CD4-positive, alpha-beta memory T cell (primary cell): ENCODE measurements at regions not wholly inside any gene's neighbourhood (a gene's known extent, or its start where the extent isn't known, plus 50 kb on each side); places are given as distances from the start of the nearest gene placed in this dataset.

Experiments used
- CTCF ChIA-PET: fragments of 350-600 bp; sonication (Branson Sonifier 250); formaldehyde crosslinking; loops from one replicate; lab custom pipeline; 2021; ENCODE audit warnings: inconsistent platforms; ENCODE audit not compliant: partially characterized antibody; lab: Charles Lee
- POLR2A ChIA-PET: fragments of 350-600 bp; sonication (Branson Sonifier 250); formaldehyde crosslinking; loops from one replicate; lab custom pipeline; 2021; ENCODE audit not compliant: partially characterized antibody; lab: Charles Lee
- DNase-seq, 5 donors: peaks; one replicate each; pipeline versions ENCODE4 v3.0.0 to v3.0.0-alpha.2; 2020 to 2022; ENCODE audit warnings: mixed read lengths in 1 of 5
- H3K27ac ChIP-seq: one replicate; pipeline ENCODE4 v1.7.0; 2013; ENCODE audit warnings: low read depth, low read length
- H3K27me3 ChIP-seq: 2 replicates; pipeline ENCODE4 v1.7.0; 2013; ENCODE audit warnings: mild to moderate bottlenecking, low read length, moderate library complexity; ENCODE audit not compliant: insufficient read depth
- H3K36me3 ChIP-seq: 2 replicates; pipeline ENCODE4 v1.7.0; 2013; ENCODE audit warnings: mild to moderate bottlenecking, low read length, moderate library complexity; ENCODE audit not compliant: insufficient read depth
- H3K4me1 ChIP-seq: 2 replicates; pipeline ENCODE4 v1.7.0; 2013; ENCODE audit warnings: mild to moderate bottlenecking, low read length, moderate library complexity; ENCODE audit not compliant: insufficient read depth
- H3K4me3 ChIP-seq, 2 donors: one replicate each; pipeline ENCODE4 v1.7.0; 2013; ENCODE audit warnings: low read length in 2 of 2, mild to moderate bottlenecking in 1 of 2
- H3K9me3 ChIP-seq, 2 donors: one replicate each; pipeline ENCODE4 v1.7.0; 2013; ENCODE audit warnings: low read length in 2 of 2, control low read depth in 1 of 2; ENCODE audit not compliant: control insufficient read depth in 1 of 2
- H3K27ac Mint-ChIP-seq, 7 donors: one replicate each; pipeline ENCODE4 v1.8.0; 2020 to 2021; ENCODE audit warnings: mixed read lengths in 7 of 7, mild to moderate bottlenecking in 6 of 7, inconsistent platforms in 3 of 7, moderate library complexity in 3 of 7
- H3K27me3 Mint-ChIP-seq, 2 donors: one replicate each; pipeline ENCODE4 v1.8.0; 2020 to 2021; ENCODE audit warnings: mixed read lengths in 2 of 2
- H3K36me3 Mint-ChIP-seq, 2 donors: one replicate each; pipeline ENCODE4 v1.8.0; 2020 to 2021; ENCODE audit warnings: mixed read lengths in 2 of 2, inconsistent platforms in 1 of 2, mild to moderate bottlenecking in 1 of 2
- H3K4me1 Mint-ChIP-seq, 4 donors: one replicate each; pipeline ENCODE4 v1.8.0; 2020 to 2021; ENCODE audit warnings: mixed read lengths in 4 of 4, mild to moderate bottlenecking in 1 of 4
- H3K4me3 Mint-ChIP-seq, 8 donors: one replicate each; pipeline ENCODE4 v1.8.0; 2020 to 2021; ENCODE audit warnings: mixed read lengths in 8 of 8, mild to moderate bottlenecking in 7 of 8, moderate library complexity in 6 of 8, inconsistent platforms in 3 of 8
- H3K9me3 Mint-ChIP-seq, 8 donors: one replicate each; pipeline ENCODE4 v1.8.0; 2020 to 2021; ENCODE audit warnings: mixed read lengths in 8 of 8, mild to moderate bottlenecking in 5 of 8, inconsistent platforms in 3 of 8, moderate library complexity in 1 of 8
- intact Hi-C: fragments of 100-400 bp; cut with micrococcal nuclease; formaldehyde crosslinking; loops from one replicate; pipeline ENCODE4 v1.15.1; 2023

DNA sequence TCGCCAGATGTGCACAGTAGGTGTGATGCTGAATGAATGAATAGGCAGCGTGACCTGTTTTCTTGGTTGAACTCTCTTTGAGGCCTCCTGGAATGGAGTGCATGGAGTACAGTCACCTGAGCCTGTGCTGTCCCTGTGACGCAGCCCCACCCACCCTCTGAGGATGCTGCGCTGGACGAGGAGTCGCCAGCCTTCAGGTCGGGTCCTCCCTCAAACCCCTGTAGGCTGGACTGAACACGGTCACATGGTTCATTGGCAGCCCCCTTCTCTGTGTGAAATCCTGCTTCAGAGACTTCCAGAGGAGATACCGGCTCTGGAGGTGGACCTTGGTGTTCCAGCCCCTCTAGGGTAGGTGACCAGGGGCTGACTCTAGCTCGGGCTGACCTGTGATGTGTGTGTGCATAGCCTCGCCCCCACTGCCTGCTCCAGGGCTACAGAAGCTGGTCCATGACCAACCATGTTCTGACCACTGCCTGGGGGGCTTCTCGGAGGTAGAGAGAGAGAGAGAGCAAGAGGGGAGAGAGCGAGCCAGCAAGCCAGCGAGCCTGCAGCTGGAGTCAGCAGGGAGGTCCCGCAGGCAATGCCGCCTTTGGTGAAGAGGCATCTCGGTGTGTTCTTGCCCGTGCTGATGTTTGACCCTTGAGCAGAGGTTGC, 158.0 kb upstream of the RTL1 start:
- POLR2A ChIA-PET, result no interaction called here
- Mint-ChIP-seq H3K4me3 (no peak overlapping the region), H3K4me1 (no peaks in the 10 kb centered on the region), H3K27ac (no peak overlapping the region), H3K27me3 (peaks cover 2 to 3% of the 10 kb centered on the region in 2 donors), H3K36me3 (no peaks in the 10 kb centered on the region), H3K9me3 (peaks cover 0 to 13% (median 4%) of the 10 kb centered on the region in 8 donors)
- no peak for DNase-seq
- Histone ChIP-seq H3K27ac (no peak overlapping the region), H3K27me3 (no peaks in the 10 kb centered on the region), H3K4me1 (no peaks in the 10 kb centered on the region), H3K4me3 (no peak overlapping the region), H3K36me3 (no peaks in the 10 kb centered on the region), H3K9me3 (no peaks in the 10 kb centered on the region)
- intact Hi-C loops, result no loop called here
- CTCF ChIA-PET, result interaction anchor here (0.6 kb wide), 1 partner anchor 29 kb away, joined by 3 read pairs; no protein-coding TSS in a partner anchor

DNA sequence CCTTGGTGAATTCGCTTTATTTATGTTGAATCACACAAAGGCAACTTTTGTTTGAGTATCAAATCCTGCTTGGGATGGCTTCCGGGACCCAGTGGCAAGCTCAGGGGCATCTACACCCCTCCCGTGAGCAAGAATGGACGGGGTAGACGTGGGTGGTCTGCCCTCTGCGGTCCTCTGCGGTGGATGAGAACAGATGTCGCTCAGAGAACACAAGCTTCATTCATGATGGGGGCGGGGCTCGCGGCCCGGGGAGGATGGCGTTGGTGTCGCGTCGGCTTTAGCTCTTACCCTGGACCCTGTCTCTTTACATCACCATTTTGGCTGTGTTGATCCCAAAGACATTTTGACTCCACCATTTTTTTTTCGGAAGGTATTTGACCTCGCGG, 158.5 kb upstream of the RTL1 start:
- H3K36me3 Mint-ChIP-seq, result no peaks in the 10 kb centered on the region
- Histone ChIP-seq H3K27ac (no peak overlapping the region), H3K4me1 (no peaks in the 10 kb centered on the region), H3K36me3 (no peaks in the 10 kb centered on the region), H3K9me3 (no peaks in the 10 kb centered on the region), H3K27me3 (no peaks in the 10 kb centered on the region), H3K4me3 (no peak overlapping the region)
- peaks cover 0 to 13% (median 4%) of the 10 kb centered on the region in 8 donors for H3K9me3 Mint-ChIP-seq
- POLR2A ChIA-PET, result no interaction called here
- intact Hi-C loops, result no loop called here
- CTCF ChIA-PET, result interaction anchor here (0.6 kb wide), 1 partner anchor 30 kb away, joined by 3 read pairs; no protein-coding TSS in a partner anchor
- H3K27ac Mint-ChIP-seq, result no peak overlapping the region
- DNase-seq, result no peak
- no peaks in the 10 kb centered on the region for H3K4me1 Mint-ChIP-seq
- no peak overlapping the region for H3K4me3 Mint-ChIP-seq
- peaks cover 2 to 3% of the 10 kb centered on the region in 2 donors for H3K27me3 Mint-ChIP-seq

DNA sequence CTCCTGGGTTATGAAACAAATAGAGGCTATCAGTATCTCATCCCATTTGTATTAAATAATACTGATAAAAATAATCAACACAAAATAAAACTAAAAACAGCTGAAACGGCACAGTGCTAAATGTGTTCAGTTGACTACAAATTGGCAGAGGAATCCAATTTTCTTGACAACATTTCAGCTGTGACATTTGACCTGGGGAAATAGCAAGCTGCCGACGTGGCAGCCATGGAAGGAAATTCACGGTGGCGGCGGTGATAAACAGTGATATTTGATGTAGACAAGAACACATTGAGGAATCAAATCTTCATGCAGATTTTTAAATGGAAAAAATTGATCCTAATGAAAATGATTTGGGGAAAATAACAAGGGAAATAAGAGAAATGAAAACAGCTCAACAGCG, 159.1 kb upstream of the RTL1 start:
- Mint-ChIP-seq H3K9me3 (peaks cover 0 to 9% (median 3%) of the 10 kb centered on the region in 8 donors), H3K4me3 (no peak overlapping the region), H3K27ac (no peak overlapping the region), H3K4me1 (no peaks in the 10 kb centered on the region), H3K36me3 (no peaks in the 10 kb centered on the region), H3K27me3 (peaks cover 2 to 3% of the 10 kb centered on the region in 2 donors)
- ChIA-PET CTCF (no interaction called here), POLR2A (no interaction called here)
- no peaks in the 10 kb centered on the region for H3K36me3 ChIP-seq
- H3K27ac ChIP-seq, result no peak overlapping the region
- intact Hi-C loops, result no loop called here
- no peak overlapping the region for H3K4me3 ChIP-seq
- DNase-seq, result no peak
- H3K4me1 ChIP-seq, result no peaks in the 10 kb centered on the region
- no peaks in the 10 kb centered on the region for H3K9me3 ChIP-seq
- H3K27me3 ChIP-seq, result no peaks in the 10 kb centered on the region

DNA sequence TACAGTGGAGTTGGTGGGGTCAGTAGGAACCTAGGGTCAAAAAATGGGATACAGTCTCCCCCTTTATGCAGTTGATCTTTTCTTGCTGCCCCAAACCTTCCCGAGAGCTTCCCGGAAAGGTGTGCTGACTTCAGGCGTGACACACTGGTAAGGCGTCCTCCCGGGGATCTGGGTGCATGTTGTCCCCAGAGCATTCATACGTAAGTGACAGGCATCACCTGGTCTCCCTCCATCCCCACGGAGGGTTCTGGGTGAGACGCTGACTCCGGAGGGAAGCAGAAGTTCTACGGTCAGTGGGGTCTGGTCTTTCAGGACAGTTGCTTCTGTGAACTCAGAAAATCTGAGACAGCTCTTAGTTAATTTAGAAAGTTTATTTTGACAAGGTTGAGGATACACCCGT, 159.6 kb upstream of the RTL1 start:
- H3K4me1 ChIP-seq, result no peaks in the 10 kb centered on the region
- no peak overlapping the region for H3K27ac ChIP-seq
- DNase-seq, result no peak
- no peaks in the 10 kb centered on the region for H3K9me3 ChIP-seq
- H3K27me3 ChIP-seq, result no peaks in the 10 kb centered on the region
- Mint-ChIP-seq H3K4me3 (no peak overlapping the region), H3K27me3 (peaks cover 2 to 7% of the 10 kb centered on the region in 2 donors), H3K9me3 (peaks cover 0 to 8% (median under 1%) of the 10 kb centered on the region in 8 donors), H3K27ac (no peak overlapping the region), H3K36me3 (no peaks in the 10 kb centered on the region), H3K4me1 (no peaks in the 10 kb centered on the region)
- no peak overlapping the region for H3K4me3 ChIP-seq
- no peaks in the 10 kb centered on the region for H3K36me3 ChIP-seq
- intact Hi-C loops, result no loop called here
- POLR2A ChIA-PET, result no interaction called here
- CTCF ChIA-PET, result no interaction called here

DNA sequence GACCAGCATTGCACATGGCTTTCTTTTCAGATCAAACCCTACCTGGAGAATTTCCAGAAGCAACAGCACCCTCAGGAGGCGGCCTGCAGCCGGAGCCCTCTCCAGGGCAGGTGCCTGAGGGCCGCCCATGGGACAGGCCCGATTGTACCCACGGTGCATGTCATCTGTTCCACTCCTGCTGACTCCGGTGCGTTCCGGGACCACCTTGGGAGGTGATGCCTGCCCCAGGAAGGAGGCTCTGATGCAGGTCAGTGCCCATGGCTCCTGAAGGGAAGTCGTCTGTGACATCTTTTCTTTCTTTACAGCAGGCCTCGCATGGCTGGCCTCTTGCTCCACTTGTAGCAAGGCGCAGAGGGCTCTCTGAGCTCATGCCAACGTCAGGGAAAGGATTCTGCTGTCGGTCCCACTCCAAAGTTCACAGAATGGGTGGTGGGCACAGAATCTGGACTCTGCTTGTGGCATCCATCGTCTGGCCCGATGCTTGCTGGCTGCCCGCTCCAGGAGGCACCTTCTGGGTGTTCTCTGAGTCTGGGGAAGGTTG, 160.7 kb upstream of the RTL1 start:
- Mint-ChIP-seq H3K4me3 (no peak overlapping the region), H3K36me3 (no peaks in the 10 kb centered on the region), H3K9me3 (peaks cover 0 to 4% (median 0%) of the 10 kb centered on the region in 8 donors), H3K27ac (no peak overlapping the region), H3K4me1 (no peaks in the 10 kb centered on the region), H3K27me3 (peaks cover 5 to 9% of the 10 kb centered on the region in 2 donors)
- no peaks in the 10 kb centered on the region for H3K27me3 ChIP-seq
- H3K4me3 ChIP-seq, result no peak overlapping the region
- DNase-seq, result no peak
- ChIA-PET POLR2A (no interaction called here), CTCF (no interaction called here)
- intact Hi-C loops, result no loop called here
- H3K27ac ChIP-seq, result no peak overlapping the region
- H3K9me3 ChIP-seq, result no peaks in the 10 kb centered on the region
- H3K4me1 ChIP-seq, result no peaks in the 10 kb centered on the region
- no peaks in the 10 kb centered on the region for H3K36me3 ChIP-seq

DNA sequence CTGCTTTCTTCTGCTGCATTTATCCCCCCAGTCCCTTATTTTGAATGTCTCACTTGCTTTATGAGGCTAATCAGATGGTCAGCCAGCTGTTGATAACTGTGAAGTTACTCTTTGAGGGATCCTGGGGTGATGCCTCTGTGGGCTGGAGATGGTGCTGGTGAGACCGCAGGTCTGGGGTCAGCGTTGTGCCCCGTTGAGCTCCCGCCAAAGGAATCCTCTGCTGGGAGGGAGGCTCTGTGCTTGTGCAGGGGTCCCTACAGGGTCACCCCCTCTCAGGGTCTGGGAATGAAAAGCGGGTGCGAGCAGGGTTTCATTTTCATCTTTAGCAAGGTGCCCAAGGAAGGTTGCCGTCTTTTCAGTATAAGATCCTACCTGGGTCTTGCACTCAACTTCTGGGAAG, 161.2 kb upstream of the RTL1 start:
- CTCF ChIA-PET, result no interaction called here
- H3K4me3 ChIP-seq, result no peak overlapping the region
- Mint-ChIP-seq H3K4me3 (no peak overlapping the region), H3K27me3 (peaks cover 5 to 9% of the 10 kb centered on the region in 2 donors), H3K9me3 (peaks cover 0 to 4% (median 0%) of the 10 kb centered on the region in 8 donors), H3K27ac (no peak overlapping the region), H3K36me3 (no peaks in the 10 kb centered on the region), H3K4me1 (no peaks in the 10 kb centered on the region)
- no peaks in the 10 kb centered on the region for H3K4me1 ChIP-seq
- no peak overlapping the region for H3K27ac ChIP-seq
- no peaks in the 10 kb centered on the region for H3K36me3 ChIP-seq
- intact Hi-C loops, result no loop called here
- no peak for DNase-seq
- POLR2A ChIA-PET, result no interaction called here
- no peaks in the 10 kb centered on the region for H3K9me3 ChIP-seq
- H3K27me3 ChIP-seq, result no peaks in the 10 kb centered on the region

DNA sequence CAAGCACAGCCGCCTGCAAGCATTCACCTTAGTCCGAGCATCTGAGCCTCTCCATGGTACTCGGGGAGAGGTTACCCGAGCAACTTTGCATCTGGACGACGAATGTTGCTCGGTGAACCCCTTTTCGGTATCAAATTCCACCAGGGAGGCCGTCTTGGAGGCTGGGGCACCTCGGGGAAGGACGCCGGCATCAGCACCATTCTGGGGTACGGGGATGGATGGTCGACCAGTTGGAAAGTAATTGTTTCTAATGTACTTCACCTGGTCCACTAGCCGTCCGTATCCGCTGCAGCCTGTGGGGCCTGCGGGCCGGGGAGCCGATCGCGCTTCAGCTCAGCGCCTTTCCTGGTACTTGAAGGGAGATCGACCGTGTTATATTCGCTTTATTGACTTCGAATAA, 161.7 kb upstream of the RTL1 start:
- ChIA-PET POLR2A (no interaction called here), CTCF (no interaction called here)
- DNase-seq, result no peak
- H3K27me3 ChIP-seq, result no peaks in the 10 kb centered on the region
- Mint-ChIP-seq H3K36me3 (no peaks in the 10 kb centered on the region), H3K27me3 (peaks cover 6 to 9% of the 10 kb centered on the region in 2 donors), H3K4me1 (no peaks in the 10 kb centered on the region), H3K4me3 (no peak overlapping the region), H3K9me3 (peaks cover 0 to 4% (median 0%) of the 10 kb centered on the region in 8 donors), H3K27ac (no peak overlapping the region)
- H3K4me3 ChIP-seq, result no peak overlapping the region
- H3K27ac ChIP-seq, result no peak overlapping the region
- no peaks in the 10 kb centered on the region for H3K4me1 ChIP-seq
- H3K9me3 ChIP-seq, result no peaks in the 10 kb centered on the region
- H3K36me3 ChIP-seq, result no peaks in the 10 kb centered on the region
- intact Hi-C loops, result no loop called here
